Activated CD8-positive, alpha-beta T cell treated with anti-CD3 and anti-CD28 coated beads for 36 hours (primary cell): ENCODE measurements at regions not wholly inside any gene's neighbourhood (a gene's known extent, or its start where the extent isn't known, plus 50 kb on each side); places are given as distances from the start of the nearest gene placed in this dataset.

Source experiments
- ATAC-seq: fragments of 200-7000 bp; cut with Tn5 transposase; one replicate; pipeline ENCODE4 v1.10.0; 2021; ENCODE audit warnings: mild to moderate bottlenecking, moderate library complexity
- CTCF ChIA-PET: fragments of 350-600 bp; sonication (Branson Sonifier 250); formaldehyde crosslinking; loops from one replicate; lab custom pipeline; 2021; ENCODE audit warnings: antibody characterized with exemption; lab: Charles Lee
- POLR2A ChIA-PET: fragments of 350-600 bp; sonication (Branson Sonifier 250); formaldehyde crosslinking; loops from one replicate; lab custom pipeline; 2021; ENCODE audit warnings: antibody characterized with exemption; lab: Charles Lee
- DNase-seq: peaks from one replicate; pipeline ENCODE4 v3.0.0-alpha.2; 2020
- H3K27ac Mint-ChIP-seq: one replicate; pipeline ENCODE4 v1.8.0; 2021; ENCODE audit warnings: mild to moderate bottlenecking, mixed read lengths
- H3K27me3 Mint-ChIP-seq: one replicate; pipeline ENCODE4 v1.8.0; 2021; ENCODE audit warnings: mixed read lengths
- H3K36me3 Mint-ChIP-seq: one replicate; pipeline ENCODE4 v1.8.0; 2021; ENCODE audit warnings: low read depth, mixed read lengths
- H3K4me1 Mint-ChIP-seq: one replicate; pipeline ENCODE4 v1.8.0; 2021; ENCODE audit warnings: low read depth, mixed read lengths
- H3K4me3 Mint-ChIP-seq: one replicate; pipeline ENCODE4 v1.8.0; 2021; ENCODE audit warnings: mild to moderate bottlenecking, moderate library complexity, mixed read lengths
- H3K9me3 Mint-ChIP-seq: one replicate; pipeline ENCODE4 v1.8.0; 2021; ENCODE audit warnings: mixed read lengths
- CTCF ChIP-seq: fragments of 200-600 bp; IDR thresholded peaks from one replicate; pipeline ENCODE4 v1.8.0; 2022; ENCODE audit warnings: antibody characterized with exemption, mild to moderate bottlenecking
- intact Hi-C: fragments of 100-400 bp; cut with micrococcal nuclease; formaldehyde crosslinking; loops from one replicate; pipeline ENCODE4 v1.10.0; 2022

- Mint-ChIP-seq H3K4me1 (no peaks in the 10 kb centered on the region), H3K36me3 (no peaks in the 10 kb centered on the region), H3K9me3 (no peaks in the 10 kb centered on the region), H3K4me3 (no peak overlapping the region), H3K27ac (no peak overlapping the region), H3K27me3 (peaks cover 1% of the 10 kb centered on the region)
- intact Hi-C loops: no loop called here
- DNase-seq (no peak), ATAC-seq (no peak)
- POLR2A ChIA-PET: no interaction called here
- TF ChIP-seq CTCF: no peak
- CTCF ChIA-PET: no interaction called here
These were observed 356.9 kb downstream of the ARL4A start for GRCh38 chr7:13044309-13044708.

- DNase-seq (no peak), ATAC-seq (no peak)
- no peaks in the 10 kb centered on the region for H3K4me1 Mint-ChIP-seq
- H3K9me3 Mint-ChIP-seq: no peaks in the 10 kb centered on the region
- H3K27me3 Mint-ChIP-seq: peaks cover 1% of the 10 kb centered on the region
- no peak overlapping the region for H3K27ac Mint-ChIP-seq
- no peak for TF ChIP-seq CTCF
- H3K36me3 Mint-ChIP-seq: no peaks in the 10 kb centered on the region
- no peak overlapping the region for H3K4me3 Mint-ChIP-seq
- intact Hi-C loops: no loop called here
- CTCF ChIA-PET: no interaction called here
- POLR2A ChIA-PET: no interaction called here
These were observed 359.6 kb downstream of the ARL4A start for GRCh38 chr7:13047061-13047460.

GRCh38 chr7:13049946-13050345 is 362.5 kb downstream of the ARL4A start:
- no peak for ATAC-seq
- Mint-ChIP-seq H3K4me3 (no peak overlapping the region), H3K27ac (no peak overlapping the region), H3K36me3 (no peaks in the 10 kb centered on the region), H3K4me1 (no peaks in the 10 kb centered on the region), H3K27me3 (no peaks in the 10 kb centered on the region), H3K9me3 (no peaks in the 10 kb centered on the region)
- DNase-seq: no peak
- POLR2A ChIA-PET: no interaction called here
- CTCF ChIA-PET: no interaction called here
- intact Hi-C loops: no loop called here
- no peak for TF ChIP-seq CTCF

GRCh38 chr7:13050703-13051102 is 363.3 kb downstream of the ARL4A start:
- ChIA-PET POLR2A (no interaction called here), CTCF (no interaction called here)
- Mint-ChIP-seq H3K36me3 (no peaks in the 10 kb centered on the region), H3K4me1 (no peaks in the 10 kb centered on the region), H3K27ac (no peak overlapping the region), H3K4me3 (no peak overlapping the region), H3K27me3 (no peaks in the 10 kb centered on the region), H3K9me3 (no peaks in the 10 kb centered on the region)
- intact Hi-C loops: no loop called here
- no peak for ATAC-seq
- no peak for DNase-seq
- no peak for TF ChIP-seq CTCF

GRCh38 chr7:13055732-13056368 is 368.4 kb downstream of the ARL4A start:
- no peak overlapping the region for H3K27ac Mint-ChIP-seq
- ChIA-PET POLR2A (no interaction called here), CTCF (no interaction called here)
- H3K27me3 Mint-ChIP-seq: no peaks in the 10 kb centered on the region
- ATAC-seq (no peak), DNase-seq (no peak)
- H3K4me3 Mint-ChIP-seq: no peak overlapping the region
- TF ChIP-seq CTCF: no peak
- no peaks in the 10 kb centered on the region for H3K9me3 Mint-ChIP-seq
- intact Hi-C loops: no loop called here
- H3K36me3 Mint-ChIP-seq: no peaks in the 10 kb centered on the region
- H3K4me1 Mint-ChIP-seq: peaks cover 11% of the 10 kb centered on the region
